ENCODE measurements at regions not wholly inside any gene's neighbourhood (a gene's known extent, or its start where the extent isn't known, plus 50 kb on each side); places are given as distances from the start of the nearest gene placed in this dataset.

GRCh38 chr6:11854408-11855165, 76.0 kb upstream of the ADTRP start:
- TF ChIP-seq CTCF (conservative IDR thresholded peaks at IDR 0.05; ENCODE audit: low read length) = no peak
- TF ChIP-seq EZH2phosphoT487 (IDR thresholded peaks at IDR 0.05; ENCODE audit: borderline replicate concordance, low read depth, low read length) = no peak

Data from OCI-LY7 (cell line).